Coronary artery (tissue), 2 donors: ENCODE measurements at regions not wholly inside any gene's neighbourhood (a gene's known extent, or its start where the extent isn't known, plus 50 kb on each side); places are given as distances from the start of the nearest gene placed in this dataset.
"Not testable (repeated sequence)": the region's sequence is repeated elsewhere in the genome, so short reads cannot be mapped to it uniquely, and the experiment has no call there.

ENCODE experiments used
- DNase-seq: peaks from one replicate; pipeline ENCODE4 v3.0.0-alpha.2; 2017; ENCODE audit warnings: low spot score
- H3K27ac ChIP-seq, 2 donors: fragments of 200-600 bp; sonication (generic); one replicate each; pipeline ENCODE4 v1.5.1; 2016 to 2019
- H3K4me3 ChIP-seq: fragments of 200-600 bp; sonication (generic); 2 replicates; pipeline ENCODE4 v1.5.1; 2016; ENCODE audit warnings: mild to moderate bottlenecking, moderate library complexity
- CTCF ChIP-seq: fragments of 200-600 bp; sonication (generic); IDR thresholded peaks from one replicate; pipeline ENCODE4 v1.5.1; 2019; ENCODE audit warnings: antibody characterized with exemption

GRCh38 chr1:184190616-184191015 lies 139.1 kb downstream of the TSEN15 start:
- H3K27ac ChIP-seq: no peak overlapping the region
- no peak for TF ChIP-seq CTCF
- no peak for DNase-seq
- H3K4me3 ChIP-seq: no peak overlapping the region

- TF ChIP-seq CTCF: no peak
- peak; percentile 75 for DNase-seq
- Histone ChIP-seq H3K27ac (no peak overlapping the region), H3K4me3 (no peak overlapping the region)
These were observed 139.7 kb downstream of the TSEN15 start for GRCh38 chr1:184191181-184191621.

- Histone ChIP-seq H3K4me3 (no peak overlapping the region), H3K27ac (no peak overlapping the region)
- DNase-seq: no peak
- no peak for TF ChIP-seq CTCF
These were observed 141.3 kb downstream of the TSEN15 start for GRCh38 chr1:184192796-184193195.

GRCh38 chr1:184193451-184193850 lies 141.9 kb downstream of the TSEN15 start:
- Histone ChIP-seq H3K4me3 (no peak overlapping the region), H3K27ac (no peak overlapping the region)
- TF ChIP-seq CTCF: no peak
- no peak for DNase-seq

- TF ChIP-seq CTCF: no peak
These were observed 142.7 kb downstream of the TSEN15 start for GRCh38 chr1:184194236-184194635.

GRCh38 chr1:184195722-184196121 lies 144.2 kb downstream of the TSEN15 start:
- DNase-seq, H3K4me3 ChIP-seq: not testable (repeated sequence)

More at GRCh38 chr1:184194236-184194635, 142.7 kb downstream of the TSEN15 start:
- H3K27ac ChIP-seq: no peak overlapping the region
- DNase-seq: no peak
- H3K4me3 ChIP-seq: no peak overlapping the region

GRCh38 chr1:184197831-184198230 lies 146.3 kb downstream of the TSEN15 start:
- TF ChIP-seq CTCF: no peak
- no peak for DNase-seq
- H3K4me3 ChIP-seq: no peak overlapping the region
- no peak overlapping the region for H3K27ac ChIP-seq

More at GRCh38 chr1:184195722-184196121, 144.2 kb downstream of the TSEN15 start:
- H3K27ac ChIP-seq: not testable (repeated sequence)

- no peak for DNase-seq
- TF ChIP-seq CTCF: no peak
- Histone ChIP-seq H3K27ac (no peak overlapping the region), H3K4me3 (no peak overlapping the region)
These were observed 147.5 kb downstream of the TSEN15 start for GRCh38 chr1:184199036-184199435.
